GM19438 (cell line): ENCODE measurements at regions not wholly inside any gene's neighbourhood (a gene's known extent, or its start where the extent isn't known, plus 50 kb on each side); places are given as distances from the start of the nearest gene placed in this dataset.

Experiments
- ATAC-seq: cut with Tn5 transposase; IDR thresholded peaks from one replicate; pipeline ENCODE4 v1.9.1; 2021; ENCODE audit warnings: low read depth; ENCODE audit not compliant: unreplicated experiment

- no peak for ATAC-seq
Observed at GRCh38 chr5:67268231-67269021, 71.8 kb upstream of the CD180 start.

- ATAC-seq, result no peak
Observed at GRCh38 chr5:67267512-67268216, 71.1 kb upstream of the CD180 start.

GRCh38 chr5:67266654-67267350 is 70.2 kb upstream of the CD180 start:
- no peak for ATAC-seq

GRCh38 chr5:67265951-67266350 is 69.4 kb upstream of the CD180 start:
- ATAC-seq, result no peak

DNA sequence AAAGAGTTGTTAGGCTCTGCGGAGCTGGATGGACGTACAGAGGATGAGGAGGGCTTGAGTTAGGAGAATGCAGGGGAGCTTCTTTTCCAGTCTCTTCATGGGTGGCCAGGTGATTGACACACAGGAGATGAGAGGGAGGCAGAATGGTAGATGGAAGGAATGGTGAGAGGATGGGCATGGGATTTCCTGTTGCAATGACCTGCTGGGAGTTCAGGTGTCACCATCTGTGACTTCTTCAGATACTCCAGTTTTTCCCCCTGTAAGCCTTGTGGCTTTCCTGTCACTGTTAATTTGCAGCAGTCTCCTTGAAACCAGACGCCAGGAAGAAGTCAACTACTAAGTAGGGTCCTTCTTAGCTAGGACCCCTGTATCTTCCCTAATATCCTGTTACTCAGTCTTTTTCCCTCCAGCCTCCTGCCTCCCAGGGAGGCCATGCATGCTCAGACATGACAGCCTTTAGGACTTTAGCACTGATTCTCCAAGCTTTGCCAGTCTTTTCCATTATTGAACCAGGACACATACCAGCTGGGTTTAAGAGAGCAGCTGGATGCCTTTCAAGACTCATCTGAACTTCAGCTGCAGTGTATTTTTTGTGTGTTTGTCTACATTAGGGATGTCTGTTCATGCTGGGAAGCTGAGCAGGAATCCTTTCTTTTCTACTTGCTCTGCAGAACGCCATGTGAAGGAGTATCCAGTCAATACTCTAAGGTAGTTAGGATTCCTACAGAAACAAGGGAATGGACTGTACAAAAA is 67.2 kb upstream of the CD180 start:
- no peak for ATAC-seq

GRCh38 chr5:67262956-67263355 is 66.4 kb upstream of the CD180 start:
- ATAC-seq, result no peak

DNA sequence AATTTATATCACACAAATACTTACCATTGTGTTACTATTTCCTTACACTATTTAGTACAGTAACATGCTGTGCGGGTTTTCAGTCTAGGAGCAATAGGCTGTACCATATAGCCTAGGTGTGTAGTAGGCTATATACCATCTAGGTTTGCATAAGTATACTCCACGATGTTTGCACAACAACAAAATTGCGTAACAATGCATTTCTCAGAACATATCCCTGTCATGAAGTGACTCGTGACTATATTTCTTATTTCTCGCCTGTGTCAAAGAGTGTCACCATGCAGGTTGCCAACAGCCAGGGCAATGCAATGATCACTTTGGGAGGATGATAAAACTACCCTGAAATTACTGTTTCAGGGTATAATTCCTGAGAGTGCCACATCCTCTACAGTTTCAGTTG is 65.6 kb upstream of the CD180 start:
- no peak for ATAC-seq

- no peak for ATAC-seq
Observed at GRCh38 chr5:67259548-67260215, 63.1 kb upstream of the CD180 start.

GRCh38 chr5:67257500-67257899 is 60.9 kb upstream of the CD180 start:
- no peak for ATAC-seq

GRCh38 chr5:67257077-67257476 is 60.5 kb upstream of the CD180 start:
- ATAC-seq, result no peak

- ATAC-seq, result no peak
Observed at GRCh38 chr5:67255881-67256280, 59.3 kb upstream of the CD180 start.

- ATAC-seq, result no peak
Observed at GRCh38 chr5:67253911-67254310, 57.3 kb upstream of the CD180 start.

- no peak for ATAC-seq
Observed at GRCh38 chr5:67249590-67249895, 52.9 kb upstream of the CD180 start.

DNA sequence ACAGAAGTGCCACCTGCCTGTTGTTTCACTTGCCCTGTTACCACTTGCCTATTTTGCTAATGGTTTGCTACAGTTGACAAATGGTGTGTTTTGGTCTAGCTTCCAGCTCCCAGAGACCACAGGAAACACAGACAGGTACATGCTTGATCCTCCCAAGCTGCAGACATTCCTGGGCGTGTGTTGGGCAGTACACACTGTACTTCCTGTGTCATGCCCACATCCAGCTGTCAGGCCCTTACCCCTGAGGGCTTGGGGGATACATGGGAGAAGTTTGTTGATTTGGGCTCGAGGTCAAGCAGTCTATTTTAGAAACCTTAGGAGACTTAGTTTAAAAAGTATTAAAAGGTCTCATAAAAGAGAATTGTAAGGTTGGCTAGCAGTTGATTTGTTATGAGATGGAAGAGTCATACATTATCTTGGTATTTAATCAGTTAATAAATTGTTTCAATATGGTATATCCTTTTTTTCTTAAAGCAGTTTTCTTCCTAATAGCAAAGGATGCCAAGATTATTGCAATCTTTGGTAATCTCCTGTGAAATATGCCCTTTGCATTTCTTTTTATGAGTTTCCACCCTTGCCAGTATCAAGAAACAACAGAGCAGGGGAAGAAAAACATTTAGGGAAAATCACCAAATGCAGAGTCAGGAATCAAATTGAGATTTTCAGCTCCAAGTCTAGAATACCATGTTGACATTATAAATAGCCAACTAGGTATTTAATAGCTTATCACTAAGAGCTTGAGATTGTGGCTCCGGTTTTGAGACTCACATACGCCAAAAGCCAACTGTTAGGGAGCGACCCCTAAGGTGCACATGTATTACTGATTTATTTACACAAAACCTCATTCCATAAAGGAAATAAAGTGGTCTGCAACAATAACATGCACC is 52.3 kb upstream of the CD180 start:
- no peak for ATAC-seq

- no peak for ATAC-seq
Observed at GRCh38 chr5:67246546-67247268, 50.1 kb upstream of the CD180 start.
